AML-193 (cell line): ENCODE measurements at regions not wholly inside any gene's neighbourhood (a gene's known extent, or its start where the extent isn't known, plus 50 kb on each side); places are given as distances from the start of the nearest gene placed in this dataset.

Experiments
- DNase-seq, 2 experiments: peaks; one replicate each; lab custom pipeline; 2025; lab: John Stamatoyannopoulos, UW

DNA sequence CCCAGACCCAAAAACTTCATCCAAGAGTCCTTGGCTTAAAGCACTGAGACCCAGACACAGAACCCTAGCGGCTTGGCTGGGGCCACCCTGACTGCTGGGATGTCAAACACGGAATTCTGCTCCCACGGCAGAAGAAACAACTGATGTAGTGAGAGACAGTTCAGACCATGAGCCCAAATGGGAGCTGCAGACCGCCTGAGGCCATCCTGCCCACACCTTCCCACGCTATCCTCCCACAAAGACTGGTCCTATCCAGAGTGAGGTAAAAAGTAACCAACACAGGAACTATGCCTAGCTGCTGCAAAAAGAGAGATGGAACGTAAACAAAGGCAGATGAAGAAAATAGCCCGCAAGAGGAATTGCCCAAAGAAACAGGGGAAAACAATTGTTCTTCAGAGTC, 203.3 kb downstream of the PTPRU start:
- no peak for DNase-seq

GRCh38 chr1:29438991-29439390, 202.7 kb downstream of the PTPRU start:
- DNase-seq, result no peak

GRCh38 chr1:29437946-29438345, 201.6 kb downstream of the PTPRU start:
- DNase-seq, result no peak

DNA sequence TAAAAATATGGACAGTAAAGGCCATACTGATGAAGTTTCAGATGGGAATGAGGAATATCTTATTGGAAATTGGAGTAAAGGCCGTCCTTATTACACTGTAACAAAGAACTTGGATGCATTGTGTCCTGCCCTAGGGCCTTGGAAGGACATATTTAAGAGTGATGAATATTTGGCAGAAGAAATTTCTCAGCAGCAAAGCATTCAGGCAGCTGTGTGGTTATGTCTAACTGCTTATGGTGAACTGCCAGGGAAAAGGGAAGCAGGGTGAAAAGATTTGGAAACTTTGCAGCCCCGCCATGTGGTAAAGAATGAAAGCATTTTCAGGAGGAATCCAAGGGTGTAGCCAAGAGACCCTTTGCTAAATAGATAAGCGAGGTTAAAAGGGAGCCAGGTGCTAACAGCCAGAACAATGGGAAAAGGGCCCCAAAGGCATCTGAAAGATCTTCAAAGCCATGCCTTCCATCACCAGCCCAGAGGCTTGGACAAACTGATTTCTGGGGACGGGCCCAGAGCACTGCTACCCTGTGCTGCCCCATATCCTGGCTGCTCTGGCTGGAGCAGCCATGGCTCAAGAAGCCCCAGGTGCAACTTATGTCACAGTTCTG, 200.0 kb downstream of the PTPRU start:
- DNase-seq, result no peak

GRCh38 chr1:29433830-29434229, 197.5 kb downstream of the PTPRU start:
- DNase-seq, result no peak

DNA sequence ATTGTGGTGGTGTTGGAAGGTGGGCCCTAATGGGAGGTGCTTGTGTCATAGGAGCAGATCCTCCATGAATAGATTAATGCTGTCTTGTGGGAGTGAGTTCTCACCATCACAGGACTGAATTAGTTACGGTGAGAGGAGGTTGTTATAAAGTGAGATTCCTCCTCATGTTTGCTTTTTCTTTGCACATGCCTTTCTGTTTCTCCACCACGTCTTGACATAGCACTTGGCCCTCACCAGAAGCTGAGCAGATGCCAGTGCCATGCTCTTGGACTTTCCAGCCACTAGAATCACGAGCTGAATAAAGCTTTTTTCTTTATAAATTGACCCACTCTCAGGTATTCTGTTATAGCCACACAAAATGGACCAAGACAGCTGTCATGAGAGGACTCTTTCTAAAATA, 194.8 kb downstream of the PTPRU start:
- DNase-seq, result no peak

DNA sequence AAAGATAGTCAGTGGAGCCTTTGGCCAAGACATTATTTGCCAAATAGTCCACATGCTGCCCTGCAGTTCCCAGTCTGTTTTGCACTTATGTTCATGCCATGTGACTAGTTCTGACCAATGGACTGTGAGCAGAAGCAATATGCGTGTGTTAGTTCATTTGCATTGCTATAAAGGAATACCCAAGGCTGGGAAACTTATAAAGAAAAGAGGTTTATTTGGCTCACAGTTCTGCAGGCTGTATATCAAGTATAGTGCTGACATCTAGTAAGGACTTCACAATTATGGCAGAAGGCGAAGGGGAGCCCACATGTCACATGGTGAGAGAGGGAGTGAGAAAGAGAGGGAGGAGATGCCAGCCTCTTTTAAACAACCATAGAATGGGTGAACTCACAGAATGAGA, 193.3 kb downstream of the PTPRU start:
- DNase-seq, result no peak

DNA sequence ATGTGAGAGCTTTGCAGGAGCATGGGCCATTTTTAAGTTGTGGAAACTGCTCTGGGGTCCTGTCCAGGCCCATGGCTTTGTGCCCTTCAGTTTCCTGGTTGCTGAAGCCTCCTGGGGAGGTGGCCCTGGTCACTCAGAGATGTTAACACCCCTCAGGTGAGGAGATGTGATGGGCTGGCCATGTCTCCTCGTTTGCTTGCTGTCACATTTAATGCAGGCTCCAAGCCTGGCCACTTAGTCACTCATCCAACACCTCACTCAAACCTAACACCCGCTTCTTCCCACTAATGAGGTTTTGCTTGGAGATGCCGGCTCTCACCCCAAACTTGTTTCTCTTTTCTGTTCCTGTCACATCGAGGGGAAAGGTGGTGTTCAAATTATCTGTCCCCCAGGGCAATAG, 192.7 kb downstream of the PTPRU start:
- DNase-seq, result no peak

- no peak for DNase-seq
Measured at GRCh38 chr1:29428280-29428615, 191.9 kb downstream of the PTPRU start.

DNA sequence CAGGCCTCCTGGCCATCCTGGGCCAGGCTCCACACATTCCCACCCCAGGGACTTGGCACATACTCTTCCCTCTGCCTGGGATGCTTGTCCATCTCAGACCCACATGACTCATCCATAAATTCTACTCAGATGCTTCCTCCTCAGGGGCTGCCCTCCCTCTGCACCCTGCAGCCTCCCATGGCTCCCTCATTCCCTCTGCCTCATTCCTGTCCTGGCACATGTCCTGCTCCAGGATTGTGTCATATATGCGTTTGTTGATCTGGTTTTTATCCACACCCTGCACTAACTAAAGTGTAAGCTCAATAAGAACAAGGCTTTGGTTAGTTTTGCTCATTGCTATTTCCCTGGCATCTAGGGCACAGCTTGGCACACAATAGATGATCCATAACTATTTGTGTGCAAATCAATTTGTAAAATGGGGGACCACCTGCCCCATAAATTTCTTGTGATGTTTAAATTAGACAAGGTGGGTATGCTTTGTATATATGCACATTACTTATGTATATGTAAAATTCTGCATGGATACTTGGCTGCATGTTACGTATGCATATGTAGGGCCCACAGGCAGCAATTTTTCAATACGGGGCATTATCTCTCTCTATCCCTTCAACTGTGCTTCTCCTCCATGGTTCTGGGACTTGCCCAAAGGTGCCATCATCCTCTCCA, 191.4 kb downstream of the PTPRU start:
- no peak for DNase-seq

GRCh38 chr1:29426701-29427279, 190.5 kb downstream of the PTPRU start:
- DNase-seq, result no peak

DNA sequence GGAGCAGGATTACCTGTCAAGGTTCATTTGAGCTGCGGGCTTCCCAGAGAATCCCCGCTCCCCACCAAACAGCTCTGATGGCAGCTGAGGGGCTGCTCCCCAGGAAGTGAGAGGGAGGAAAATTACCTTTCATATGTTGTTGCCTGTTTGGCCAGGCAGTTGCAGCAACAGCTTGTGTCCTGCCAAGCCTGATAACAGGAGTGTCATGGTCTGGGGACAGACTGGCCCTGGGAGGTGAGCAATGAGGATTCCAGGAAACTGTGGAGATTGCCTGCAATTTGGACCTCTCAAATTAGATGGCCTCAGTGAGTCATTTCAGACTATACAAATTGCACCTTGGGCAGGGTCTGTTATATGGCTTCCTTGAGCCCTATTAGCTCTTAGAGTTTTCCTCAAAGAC, 189.3 kb downstream of the PTPRU start:
- no peak for DNase-seq

GRCh38 chr1:29424266-29424665, 187.9 kb downstream of the PTPRU start:
- DNase-seq, result no peak

- DNase-seq, result no peak
Measured at GRCh38 chr1:29420202-29420601, 183.9 kb downstream of the PTPRU start.

DNA sequence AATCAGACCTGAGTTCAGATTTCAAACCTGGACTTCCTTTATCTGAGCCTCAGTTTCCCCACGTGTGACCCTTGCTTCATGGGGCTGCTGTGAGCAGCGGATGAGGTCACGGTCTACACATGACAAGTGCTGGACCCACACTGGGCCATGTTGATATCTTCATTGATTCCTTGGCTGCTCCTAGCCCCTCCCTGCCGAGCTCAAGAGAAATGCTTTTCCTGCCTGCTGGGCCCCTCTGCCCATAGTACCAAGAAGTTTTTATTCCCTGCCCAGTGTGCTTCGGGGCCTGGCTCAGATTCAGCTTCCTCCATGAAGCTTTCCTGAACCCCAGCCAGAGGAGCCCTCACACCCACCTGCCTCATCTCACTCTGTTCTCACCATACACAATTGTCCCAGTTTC, 181.6 kb downstream of the PTPRU start:
- DNase-seq, result no peak

DNA sequence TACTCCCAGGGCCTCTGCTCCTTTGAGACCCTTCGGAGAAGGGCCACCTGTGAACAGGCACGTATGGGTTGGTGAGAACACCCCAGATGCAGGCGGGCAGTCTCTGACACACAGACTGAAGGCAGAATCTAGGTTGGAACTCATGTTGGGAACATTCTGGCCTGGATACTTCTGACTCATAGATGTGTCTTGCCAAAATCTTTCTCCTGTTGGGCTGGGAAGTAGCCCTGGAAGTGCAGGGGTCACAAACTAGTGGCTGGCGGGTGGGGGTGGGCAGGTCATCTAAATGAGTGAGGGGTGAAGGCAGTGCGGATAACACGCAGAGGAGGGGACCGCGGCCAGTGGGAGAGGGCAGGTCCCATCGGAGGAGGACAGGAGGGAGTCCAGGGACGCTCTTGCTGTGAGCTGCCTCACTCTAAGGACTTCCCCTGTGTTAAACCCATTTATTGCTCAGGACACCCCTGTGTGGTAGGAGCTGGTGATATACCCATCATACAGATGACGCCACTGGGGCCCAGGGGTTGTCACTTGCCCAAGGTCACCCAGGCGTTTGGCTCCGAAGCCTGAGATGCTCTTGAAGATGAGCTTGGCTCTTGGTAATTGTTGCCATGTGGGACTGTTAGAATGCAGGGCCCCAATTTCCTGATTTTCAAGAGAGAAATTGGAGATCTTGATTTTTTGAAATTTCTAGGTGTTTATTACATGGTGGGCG, 181.0 kb downstream of the PTPRU start:
- DNase-seq, result no peak

GRCh38 chr1:29416267-29417146, 180.2 kb downstream of the PTPRU start:
- DNase-seq, result no peak

GRCh38 chr1:29415861-29416260, 179.5 kb downstream of the PTPRU start:
- DNase-seq, result no peak

DNA sequence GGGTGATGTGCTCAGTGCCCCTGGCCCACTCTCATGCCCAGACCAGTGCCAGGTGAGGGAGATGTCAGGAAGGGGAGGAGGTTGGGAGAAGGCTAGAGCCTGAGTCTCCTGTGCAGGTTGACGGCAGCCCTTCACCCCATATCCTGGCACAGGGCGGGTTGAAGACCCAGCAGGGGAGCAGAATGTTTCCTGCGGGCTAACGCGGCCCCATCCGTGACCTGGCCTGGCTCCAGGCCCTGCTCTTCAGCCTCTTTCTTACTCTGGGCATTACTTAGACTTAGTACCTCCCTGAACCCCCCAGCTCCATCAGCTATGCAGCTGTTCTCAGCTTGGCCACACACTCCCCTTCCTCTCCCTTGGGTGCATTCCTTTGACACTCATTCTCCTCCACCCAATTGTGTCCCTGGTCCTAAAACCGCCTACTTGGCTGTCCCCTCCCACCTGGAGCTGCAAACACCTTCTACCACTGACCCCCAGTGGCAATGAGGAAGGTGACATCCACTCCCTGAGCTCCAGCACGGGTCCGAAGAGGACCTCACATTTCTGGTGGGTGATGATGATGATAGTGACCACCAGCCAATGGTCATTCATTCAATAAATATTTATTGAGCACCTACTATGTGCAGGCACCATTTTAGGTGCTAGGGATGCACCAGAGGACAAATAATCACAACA, 179.0 kb downstream of the PTPRU start:
- no peak for DNase-seq

DNA sequence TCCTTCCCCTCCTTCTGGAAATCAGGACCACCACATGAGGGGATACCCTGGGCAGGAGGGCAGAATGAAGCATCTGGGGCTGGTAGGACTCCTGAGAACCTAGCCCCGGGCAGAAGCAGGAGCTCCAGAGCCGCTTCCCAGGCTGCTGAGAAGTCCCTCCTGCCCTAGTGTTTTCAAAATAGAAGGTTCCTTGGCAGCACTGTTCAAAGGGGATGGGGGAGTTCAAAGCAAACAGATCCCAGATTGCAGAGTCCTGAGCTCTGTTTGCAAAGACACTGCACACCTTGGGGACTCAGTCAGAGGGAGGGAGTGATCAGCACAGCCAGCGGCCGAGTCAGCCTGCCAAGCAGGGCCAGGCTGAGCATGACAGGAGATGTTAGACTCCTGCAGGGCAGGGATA, 177.8 kb downstream of the PTPRU start:
- DNase-seq, result no peak

DNA sequence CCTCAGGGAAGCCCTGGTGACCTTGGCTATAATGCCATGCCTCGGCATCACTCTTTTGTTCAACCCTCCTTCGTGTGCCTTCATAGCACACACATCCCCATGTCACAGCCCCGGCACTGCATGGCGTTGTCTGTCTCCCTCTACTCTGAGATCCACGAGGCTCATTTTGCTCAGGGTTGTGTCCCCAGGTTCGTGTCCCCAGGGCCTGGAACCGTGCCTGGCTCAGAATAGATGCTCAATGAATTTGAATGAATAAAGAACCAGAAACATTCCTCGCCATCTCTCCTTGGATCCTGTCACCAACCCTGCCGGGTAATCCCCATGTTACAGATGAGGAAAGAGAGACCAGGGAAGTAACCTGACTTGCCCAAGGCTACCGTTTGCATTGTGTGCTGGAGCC, 177.3 kb downstream of the PTPRU start:
- DNase-seq, result no peak

GRCh38 chr1:29412591-29412990, 176.3 kb downstream of the PTPRU start:
- no peak for DNase-seq
